ENCODE measurements at regions not wholly inside any gene's neighbourhood (a gene's known extent, or its start where the extent isn't known, plus 50 kb on each side); places are given as distances from the start of the nearest gene placed in this dataset.
"Not testable (repeated sequence)": the region's sequence is repeated elsewhere in the genome, so short reads cannot be mapped to it uniquely, and the experiment has no call there.

GRCh38 chr16:13708347-13709120 lies 211.4 kb upstream of the ERCC4 start:
- no peak for DNase-seq (ENCODE audit: low spot score)

GRCh38 chr16:13718748-13719147 lies 201.2 kb upstream of the ERCC4 start:
- DNase-seq (ENCODE audit: low spot score), result no peak

- no peak for DNase-seq (ENCODE audit: low spot score)
Observed at GRCh38 chr16:13727943-13728342, 192.0 kb upstream of the ERCC4 start.

- no peak for DNase-seq (ENCODE audit: low spot score)
Observed at GRCh38 chr16:13733561-13733960, 186.4 kb upstream of the ERCC4 start.

GRCh38 chr16:13739621-13740373 lies 180.2 kb upstream of the ERCC4 start:
- DNase-seq (ENCODE audit: low spot score), result not testable (repeated sequence)

- no peak for DNase-seq (ENCODE audit: low spot score)
Observed at GRCh38 chr16:13742928-13743327, 177.0 kb upstream of the ERCC4 start.

- DNase-seq (ENCODE audit: low spot score), result no peak
Observed at GRCh38 chr16:13743571-13743970, 176.4 kb upstream of the ERCC4 start.

GRCh38 chr16:13756411-13757140 lies 163.4 kb upstream of the ERCC4 start:
- no peak for DNase-seq (ENCODE audit: low spot score)

- no peak for DNase-seq (ENCODE audit: low spot score)
Observed at GRCh38 chr16:13766334-13766733, 153.6 kb upstream of the ERCC4 start.

GRCh38 chr16:13767215-13767614 lies 152.7 kb upstream of the ERCC4 start:
- no peak for DNase-seq (ENCODE audit: low spot score)

GRCh38 chr16:13768471-13768870 lies 151.5 kb upstream of the ERCC4 start:
- no peak for DNase-seq (ENCODE audit: low spot score)

GRCh38 chr16:13770436-13770835 lies 149.5 kb upstream of the ERCC4 start:
- no peak for DNase-seq (ENCODE audit: low spot score)

GRCh38 chr16:13772782-13773181 lies 147.2 kb upstream of the ERCC4 start:
- no peak for DNase-seq (ENCODE audit: low spot score)

GRCh38 chr16:13779676-13780075 lies 140.3 kb upstream of the ERCC4 start:
- DNase-seq (ENCODE audit: low spot score), result no peak

- DNase-seq (ENCODE audit: low spot score), result no peak
Observed at GRCh38 chr16:13780406-13781168, 139.4 kb upstream of the ERCC4 start.

GRCh38 chr16:13781169-13781564 lies 138.8 kb upstream of the ERCC4 start:
- no peak for DNase-seq (ENCODE audit: low spot score)

- no peak for DNase-seq (ENCODE audit: low spot score)
Observed at GRCh38 chr16:13781575-13782338, 138.2 kb upstream of the ERCC4 start.

- DNase-seq (ENCODE audit: low spot score), result no peak
Observed at GRCh38 chr16:13791095-13791494, 128.9 kb upstream of the ERCC4 start.

GRCh38 chr16:13793841-13794409 lies 126.0 kb upstream of the ERCC4 start:
- no peak for DNase-seq (ENCODE audit: low spot score)

- no peak for DNase-seq (ENCODE audit: low spot score)
Observed at GRCh38 chr16:13795131-13795530, 124.8 kb upstream of the ERCC4 start.

- DNase-seq (ENCODE audit: low spot score), result no peak
Observed at GRCh38 chr16:13797718-13798117, 122.2 kb upstream of the ERCC4 start.

Data from mucosa of gallbladder (tissue), 1 donor.